HL-60/S4 treated with retinoic acid at 250 ng/mL for 4 days and 3 days (cell line): ENCODE measurements at regions not wholly inside any gene's neighbourhood (a gene's known extent, or its start where the extent isn't known, plus 50 kb on each side); places are given as distances from the start of the nearest gene placed in this dataset.

Experiments used
- in situ Hi-C: fragments of 300-500 bp; cut with MboI; formaldehyde crosslinking; loops from 2 replicates; pipeline ENCODE4 v1.7.0; 2022; ENCODE audit warnings: low sequenced_read_pairs

DNA sequence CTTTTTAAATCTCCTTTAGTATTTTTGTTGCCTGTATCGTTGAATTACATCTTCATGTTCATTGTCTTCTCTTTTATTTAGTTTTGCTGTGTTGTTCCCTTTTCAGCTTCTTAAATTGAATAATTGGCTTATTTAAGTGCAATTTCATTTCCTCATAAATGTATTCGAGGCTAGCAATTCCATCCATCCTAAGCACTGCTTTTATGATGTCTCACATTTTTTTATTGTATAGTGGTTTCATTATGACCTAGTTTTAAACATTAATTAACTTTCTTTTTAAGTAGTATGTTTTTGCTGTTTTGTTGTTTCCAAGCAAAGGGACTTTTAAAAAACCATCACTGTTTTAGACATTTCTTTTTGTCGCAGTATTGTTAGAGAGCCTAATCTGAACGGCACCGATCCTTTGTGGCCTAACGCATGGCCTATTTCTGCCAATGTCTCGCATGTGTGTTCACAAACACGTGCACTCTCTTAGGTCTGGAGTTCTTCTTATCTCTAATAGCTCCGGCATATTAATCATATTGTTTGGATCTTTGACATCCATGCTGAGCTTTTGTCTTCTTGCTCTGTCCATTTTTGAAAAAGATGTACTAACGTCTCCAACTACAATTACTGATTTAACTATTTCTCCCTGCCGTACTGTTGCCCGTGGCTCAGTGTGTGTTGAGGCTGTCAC lies 59.6 kb upstream of the ZNF516 start:
- in situ Hi-C loops, result no loop called here

DNA sequence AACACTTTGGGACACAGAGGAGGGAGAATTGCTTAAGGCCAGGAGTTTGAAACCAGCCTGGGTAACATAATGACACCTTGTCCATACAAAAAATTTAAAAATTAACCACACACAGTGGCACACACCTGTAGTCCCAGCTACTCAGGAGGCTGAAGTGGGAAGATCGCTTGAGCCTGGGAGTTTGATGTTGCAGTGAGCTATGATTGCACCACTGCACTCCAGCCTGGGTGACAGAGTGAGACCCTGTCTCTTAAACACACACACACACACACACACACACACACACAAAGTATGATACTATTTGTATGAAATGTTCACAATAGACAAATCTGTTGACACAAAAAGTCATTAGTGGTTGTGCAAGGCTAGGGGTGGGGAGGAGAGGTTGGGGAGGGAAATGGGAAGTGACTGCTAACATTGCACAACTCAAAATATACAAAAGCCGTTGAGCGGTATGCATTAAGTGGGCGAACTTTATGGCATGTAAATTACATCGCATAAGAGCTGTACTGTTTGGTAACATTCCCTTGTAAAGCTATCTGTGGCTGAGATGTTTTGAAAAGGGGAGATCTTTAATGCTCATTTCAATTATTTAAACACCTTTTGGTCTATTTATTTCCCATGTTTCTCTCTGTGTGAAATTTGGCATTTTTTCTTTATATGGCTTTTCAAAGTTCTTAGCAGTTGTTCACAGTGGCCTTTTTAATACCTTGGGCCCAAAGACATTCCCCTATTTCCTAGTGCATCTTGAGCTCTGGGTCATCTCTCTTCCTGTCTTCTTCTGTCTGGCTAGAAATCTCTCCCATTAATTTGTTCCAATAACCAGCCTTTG lies 58.9 kb upstream of the ZNF516 start:
- in situ Hi-C loops, result no loop called here

DNA sequence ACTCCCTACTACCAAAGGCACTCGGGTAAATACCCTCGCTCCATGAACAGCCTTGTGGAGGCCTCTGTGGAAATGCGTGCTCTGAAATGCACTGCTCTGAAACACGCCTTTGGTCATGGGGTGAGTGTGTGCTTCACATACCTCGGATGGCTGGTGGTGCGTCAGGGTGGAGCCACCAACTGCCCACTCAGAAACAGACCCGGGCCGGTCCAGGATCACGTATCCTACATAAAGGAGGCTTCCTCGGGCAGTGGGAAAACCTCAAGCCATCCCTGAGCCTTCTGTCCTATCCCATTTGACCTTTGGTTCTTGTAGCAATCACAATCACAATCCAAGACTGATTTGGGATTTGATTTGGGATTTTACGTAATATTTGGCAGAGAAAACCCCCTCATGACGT lies 53.5 kb upstream of the ZNF516 start:
- in situ Hi-C loops, result no loop called here

DNA sequence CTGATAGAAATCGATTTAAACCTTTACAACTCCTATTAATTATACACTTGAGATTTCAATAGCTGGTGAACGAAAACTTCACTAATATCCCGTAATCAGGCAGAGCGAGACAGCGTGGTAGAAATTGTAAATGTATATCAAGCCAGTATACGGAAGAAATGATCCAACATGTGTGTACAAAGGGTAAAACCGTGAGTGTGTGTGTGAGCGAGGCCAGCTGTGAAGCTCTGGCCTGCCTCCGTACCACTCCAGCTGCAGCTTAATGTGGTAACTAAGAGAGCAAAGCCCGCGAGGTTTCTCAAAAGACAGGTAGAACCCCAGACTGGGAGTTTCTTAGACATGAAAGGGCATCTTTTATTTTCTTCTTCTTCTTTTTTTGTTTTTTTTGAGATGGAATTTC lies 52.3 kb upstream of the ZNF516 start:
- in situ Hi-C loops, result no loop called here

DNA sequence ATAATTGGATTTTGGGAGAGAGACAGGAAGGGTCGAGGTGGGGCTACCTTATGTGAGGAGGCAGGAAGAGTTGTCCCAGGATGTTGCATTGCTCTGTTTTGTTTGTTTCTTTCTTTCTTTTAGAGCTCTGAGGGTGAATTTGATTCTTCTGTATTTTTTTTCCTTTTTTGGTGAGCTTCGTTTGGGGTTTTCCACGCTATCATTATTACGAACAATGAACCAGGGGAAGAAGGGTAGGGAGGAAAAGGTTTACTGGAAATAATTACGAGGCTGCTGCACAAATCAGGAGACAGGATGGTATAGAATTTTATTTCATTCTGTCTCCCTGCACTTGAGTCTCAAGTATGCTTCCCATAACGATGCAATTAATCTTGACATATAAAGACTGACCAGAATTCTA lies 51.4 kb upstream of the ZNF516 start:
- in situ Hi-C loops, result no loop called here

DNA sequence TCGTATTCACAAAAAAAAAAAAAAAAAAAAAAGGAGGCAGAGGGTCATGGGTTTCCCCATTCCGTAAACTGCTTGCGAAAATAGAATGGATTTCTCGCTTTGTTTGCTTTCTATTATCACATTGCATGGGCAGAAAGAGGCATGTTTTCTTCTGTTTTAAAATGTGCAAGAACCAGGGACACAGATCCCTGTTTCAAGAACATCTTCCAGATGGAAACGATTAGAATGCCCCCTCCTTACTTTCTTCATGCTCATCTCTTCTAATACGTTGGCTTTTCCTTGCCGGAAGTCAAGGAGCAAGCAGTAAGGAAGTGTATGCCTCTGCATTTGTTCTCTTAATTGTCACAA lies 51.0 kb upstream of the ZNF516 start:
- in situ Hi-C loops, result no loop called here

DNA sequence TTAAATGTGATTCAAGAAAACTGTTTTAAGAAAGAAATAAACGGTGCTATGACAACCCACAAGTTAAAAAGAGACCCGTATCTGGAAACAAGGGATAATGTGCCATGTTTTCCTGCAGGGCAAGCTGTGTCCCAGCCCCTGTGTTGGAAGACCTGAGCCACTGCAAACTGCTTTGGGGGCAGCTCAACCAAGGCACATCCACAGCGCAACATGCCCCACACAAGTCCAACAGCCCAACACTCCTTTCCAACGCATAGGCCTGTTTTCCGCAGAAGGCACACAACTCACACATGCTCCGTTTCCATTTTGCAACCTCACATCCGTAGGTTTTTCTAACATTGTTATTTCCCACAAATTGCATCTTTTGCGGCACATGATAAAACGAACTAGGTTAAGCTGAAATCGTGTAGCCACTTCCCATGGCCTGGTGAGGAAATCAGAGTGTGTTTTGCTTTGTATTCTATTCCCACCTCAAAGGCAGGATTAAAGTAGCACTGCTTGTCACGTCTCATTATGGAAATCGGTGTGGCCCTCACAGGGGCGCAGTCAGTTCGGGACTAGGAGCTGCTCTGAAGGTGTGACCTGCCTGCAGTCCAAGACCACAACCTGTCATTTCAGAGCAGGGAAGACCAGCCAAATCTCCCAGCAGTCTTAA lies 50.5 kb upstream of the ZNF516 start:
- in situ Hi-C loops, result no loop called here

DNA sequence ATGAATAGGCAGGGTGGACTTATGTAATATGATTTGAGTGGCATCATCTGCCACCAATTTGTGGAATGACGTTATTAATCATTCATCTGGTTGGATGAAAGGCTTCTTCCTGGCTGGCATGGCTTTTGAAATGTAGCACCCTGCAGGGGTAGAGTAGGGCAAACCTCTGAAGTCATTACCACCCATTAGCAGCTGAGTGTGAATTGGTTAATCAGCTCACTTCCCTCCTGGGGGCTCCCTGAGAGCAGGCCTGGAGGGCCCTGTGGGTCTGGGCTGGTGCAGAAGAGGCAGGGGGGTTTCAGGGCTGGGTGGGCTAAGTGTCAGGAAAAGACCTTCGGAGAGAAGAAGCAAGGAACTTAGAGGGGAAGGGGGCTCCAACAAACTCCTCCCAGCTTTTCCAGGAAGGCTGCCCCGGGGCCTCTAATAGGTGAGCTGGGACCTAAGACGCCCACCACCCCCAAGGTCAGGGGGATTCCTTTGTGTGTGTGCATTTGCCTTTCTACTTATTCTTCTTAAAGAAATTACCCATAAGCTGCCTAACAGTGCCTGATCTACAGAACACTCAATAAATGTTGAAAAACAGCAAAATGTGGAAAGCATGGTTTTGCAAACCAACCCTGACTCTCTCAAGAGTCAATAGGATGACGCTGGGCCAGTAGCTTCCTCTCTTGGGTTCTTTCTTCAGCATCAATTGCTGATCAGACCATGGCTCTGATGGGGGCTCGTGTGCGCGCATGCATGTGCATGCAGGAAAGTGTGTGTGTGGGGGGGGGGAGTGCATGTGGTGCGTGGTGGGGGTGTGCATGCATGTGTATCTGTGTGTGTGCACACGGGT lies 49.7 kb upstream of the ZNF516 start:
- in situ Hi-C loops, result no loop called here
